AG04449 (cell line): ENCODE measurements at regions not wholly inside any gene's neighbourhood (a gene's known extent, or its start where the extent isn't known, plus 50 kb on each side); places are given as distances from the start of the nearest gene placed in this dataset.

ENCODE experiments used
- CTCF ChIA-PET: fragments of 350-600 bp; formaldehyde crosslinking; extraction: SDS; loops from one replicate; lab custom pipeline; 2021; ENCODE audit warnings: antibody characterized with exemption; lab: Yijun Ruan, JAX
- POLR2A ChIA-PET: fragments of 400-600, 350-600 bp; formaldehyde crosslinking; extraction: SDS; loops from one replicate; lab custom pipeline; 2020; ENCODE audit warnings: antibody characterized with exemption, inconsistent platforms; lab: Yijun Ruan, JAX
- DNase-seq: peaks from one replicate; pipeline ENCODE4 v3.0.0-alpha.2; 2010; ENCODE audit warnings: low read depth, low spot score
- H3K4me3 ChIP-seq: 2 replicates; pipeline ENCODE4 v1.5.1; 2011; ENCODE audit warnings: low read depth, mild to moderate bottlenecking, control low read depth, low read length
- CTCF ChIP-seq: IDR thresholded peaks from one replicate; pipeline ENCODE4 v1.5.1; 2011; ENCODE audit warnings: mild to moderate bottlenecking, moderate library complexity, low read length, control low read depth, inconsistent platforms; ENCODE audit not compliant: insufficient read depth; ENCODE audit errors: missing control alignments

DNA sequence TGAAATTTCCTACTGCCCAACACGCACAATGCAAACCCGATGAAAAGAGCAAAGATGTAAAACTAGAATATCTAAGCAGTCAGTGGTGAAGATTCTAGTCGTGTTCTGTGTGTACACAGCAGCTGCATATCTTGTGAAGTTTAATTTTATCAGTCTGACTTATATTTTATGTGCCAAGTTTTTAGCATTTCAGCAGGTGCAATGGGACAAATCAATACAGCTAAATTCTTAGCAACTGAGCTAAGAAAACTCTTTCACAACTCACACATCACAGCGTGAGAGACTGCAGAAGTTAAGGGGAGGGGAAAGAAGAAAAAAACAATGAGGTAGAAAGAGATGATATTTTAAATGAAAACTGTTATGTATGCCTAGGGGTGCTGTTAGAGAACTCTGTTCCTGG, 164.9 kb upstream of the NEBL start:
- CTCF ChIA-PET, result no interaction called here

DNA sequence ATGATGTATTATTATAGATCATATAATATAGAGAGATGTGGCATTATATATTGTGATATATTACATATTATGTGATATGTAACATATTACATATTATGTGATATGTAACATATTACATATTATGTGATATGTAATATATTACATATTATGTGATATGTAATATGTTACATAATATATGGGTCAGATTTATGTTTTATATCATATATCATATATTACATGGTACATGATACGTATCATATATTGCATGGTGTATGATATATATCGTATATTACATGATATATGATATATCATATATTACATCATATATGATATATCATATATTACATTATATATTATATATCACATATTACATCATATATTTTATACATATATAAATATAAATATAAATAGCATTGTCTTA, 164.1 kb upstream of the NEBL start:
- DNase-seq, result no peak
- CTCF ChIA-PET, result no interaction called here
- H3K4me3 ChIP-seq, result no peak overlapping the region
- POLR2A ChIA-PET, result no interaction called here
- TF ChIP-seq CTCF, result no peak

More for the DNA sequence above, 164.9 kb upstream of the NEBL start:
- H3K4me3 ChIP-seq, result no peak overlapping the region
- TF ChIP-seq CTCF, result no peak
- DNase-seq, result no peak
- POLR2A ChIA-PET, result no interaction called here

GRCh38 chr10:21060626-21061025, 163.5 kb upstream of the NEBL start:
- CTCF ChIA-PET, result no interaction called here
- TF ChIP-seq CTCF, result no peak
- DNase-seq, result no peak
- POLR2A ChIA-PET, result no interaction called here
- H3K4me3 ChIP-seq, result no peak overlapping the region

DNA sequence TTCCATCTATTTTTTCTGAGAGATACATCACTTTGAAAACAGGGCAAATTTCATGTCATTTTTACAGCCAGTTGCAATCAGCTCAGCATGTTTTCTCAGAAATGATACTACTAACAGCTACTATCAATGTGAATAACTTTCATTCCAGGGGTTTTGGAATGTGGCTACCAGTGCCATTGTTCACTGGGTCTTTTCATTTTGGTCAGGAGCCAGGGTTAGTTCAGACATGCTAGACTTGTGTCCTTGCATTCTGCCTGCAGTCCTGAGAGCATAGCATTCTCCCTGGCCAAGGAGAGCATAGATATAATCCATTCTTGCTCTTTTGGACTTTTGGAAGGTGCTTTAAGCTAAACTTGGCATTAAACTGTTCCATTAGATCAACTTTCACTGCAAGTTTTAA, 160.9 kb upstream of the NEBL start:
- no peak for DNase-seq
- no peak overlapping the region for H3K4me3 ChIP-seq
- CTCF ChIA-PET, result interaction anchor here (0.9 kb wide), 1 partner anchor 20 kb away, joined by 3 read pairs; no protein-coding TSS in a partner anchor
- no peak for TF ChIP-seq CTCF
- POLR2A ChIA-PET, result no interaction called here

DNA sequence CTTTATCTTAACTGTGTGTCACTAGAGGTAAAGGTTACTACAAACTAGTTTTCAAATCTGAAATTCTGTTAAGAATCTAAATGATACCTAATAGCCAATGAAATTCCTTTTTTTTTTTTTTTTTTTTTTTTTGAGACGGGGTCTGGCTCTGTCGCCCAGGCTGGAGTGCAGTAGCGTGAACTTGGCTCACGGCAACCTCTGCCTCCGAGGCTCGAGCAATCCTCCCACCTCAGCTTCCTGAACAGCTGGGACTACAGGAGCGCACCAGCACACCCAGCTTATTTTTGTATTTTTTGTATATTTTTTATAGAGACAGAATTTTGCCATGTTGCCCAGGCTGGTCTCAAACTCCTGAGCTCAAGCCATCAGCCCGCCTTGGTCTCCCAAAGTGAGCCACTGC, 160.3 kb upstream of the NEBL start:
- no peak for DNase-seq
- TF ChIP-seq CTCF, result no peak
- H3K4me3 ChIP-seq, result no peak overlapping the region
- ChIA-PET CTCF (interaction anchor here (0.9 kb wide), 1 partner anchor 21 kb away, joined by 3 read pairs; no protein-coding TSS in a partner anchor), POLR2A (no interaction called here)

GRCh38 chr10:21056461-21056860, 159.3 kb upstream of the NEBL start:
- H3K4me3 ChIP-seq, result no peak overlapping the region
- ChIA-PET POLR2A (no interaction called here), CTCF (no interaction called here)
- no peak for DNase-seq
- no peak for TF ChIP-seq CTCF
